ENCODE measurements at regions not wholly inside any gene's neighbourhood (a gene's known extent, or its start where the extent isn't known, plus 50 kb on each side); places are given as distances from the start of the nearest gene placed in this dataset.

- TF ChIP-seq REST (IDR thresholded peaks at IDR 0.05; ENCODE audit: insufficient read depth in 1 of 2, low read depth in 2 of 2, low read length in 2 of 2) (no peak), TAF1 (IDR thresholded peaks at IDR 0.05; ENCODE audit: borderline replicate concordance, insufficient read depth, low read length) (no peak), SIN3A (IDR thresholded peaks at IDR 0.05; ENCODE audit: borderline replicate concordance, insufficient read depth, low read length) (no peak), FOXP2 (optimal IDR thresholded peaks at IDR 0.05; ENCODE audit: borderline replicate concordance, extremely low read depth, extremely low read length, insufficient read depth) (no peak), POLR2AphosphoS5 (IDR thresholded peaks at IDR 0.05; ENCODE audit: low read depth, low read length) (no peak)
Observed at GRCh38 chr18:67574749-67575148, 58.2 kb upstream of the DSEL start.

DNA sequence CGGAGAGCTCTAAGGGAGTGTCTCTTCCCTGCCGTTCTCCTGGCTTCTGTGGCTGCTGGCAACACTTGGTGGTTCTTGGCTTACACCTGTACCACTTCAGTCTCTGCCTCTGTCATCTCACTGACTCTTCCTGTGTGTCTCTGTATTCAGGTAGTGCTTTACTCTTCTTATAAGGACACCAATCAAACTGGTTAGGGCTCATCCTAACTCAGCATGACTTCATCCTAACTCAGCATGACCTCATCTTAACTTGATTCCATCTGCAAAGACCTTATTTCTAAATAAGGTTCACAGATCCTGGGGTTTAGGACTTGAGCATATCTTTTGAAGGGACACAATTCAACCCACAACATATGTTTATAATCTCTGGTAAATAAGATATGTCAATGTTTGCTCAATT lies 51.6 kb upstream of the DSEL start:
- TF ChIP-seq POLR2AphosphoS5 (IDR thresholded peaks at IDR 0.05; ENCODE audit: low read depth, low read length): no peak
- TF ChIP-seq REST (IDR thresholded peaks at IDR 0.05; ENCODE audit: insufficient read depth in 1 of 2, low read depth in 2 of 2, low read length in 2 of 2): no peak
- TF ChIP-seq FOXP2 (optimal IDR thresholded peaks at IDR 0.05; ENCODE audit: borderline replicate concordance, extremely low read depth, extremely low read length, insufficient read depth): no peak
- no peak for TF ChIP-seq SIN3A (IDR thresholded peaks at IDR 0.05; ENCODE audit: borderline replicate concordance, insufficient read depth, low read length)
- TF ChIP-seq TAF1 (IDR thresholded peaks at IDR 0.05; ENCODE audit: borderline replicate concordance, insufficient read depth, low read length): no peak
